Peyer's patch (tissue), 4 donors: ENCODE measurements at regions not wholly inside any gene's neighbourhood (a gene's known extent, or its start where the extent isn't known, plus 50 kb on each side); places are given as distances from the start of the nearest gene placed in this dataset.

Source experiments
- DNase-seq, 3 donors: peaks; one replicate each; pipeline ENCODE4 v3.0.0-alpha.2; 2017 to 2019
- H3K27ac ChIP-seq, 4 donors: fragments of 200-600 bp; sonication (generic); one replicate each; pipeline ENCODE4 v1.5.1; 2016 to 2019
- H3K27me3 ChIP-seq, 2 donors: fragments of 200-600 bp; sonication (generic); one replicate each; pipeline ENCODE4 v1.5.1; 2019
- H3K36me3 ChIP-seq, 3 donors: fragments of 200-600 bp; sonication (generic); one replicate each; pipeline ENCODE4 v1.5.1; 2016 to 2019
- H3K4me1 ChIP-seq, 4 donors: fragments of 200-600 bp; sonication (generic); one replicate each; pipeline ENCODE4 v1.5.1; 2016 to 2019
- H3K4me3 ChIP-seq, 4 donors: fragments of 200-600 bp; sonication (generic); 1 replicate in 3 of 4; 2 replicates in 1 of 4; pipeline ENCODE4 v1.5.1; 2016 to 2019; ENCODE audit warnings: mild to moderate bottlenecking in 1 of 4
- H3K9me3 ChIP-seq, 4 donors: fragments of 200-600 bp; sonication (generic); one replicate each; pipeline ENCODE4 v1.5.1; 2016 to 2019; ENCODE audit warnings: mild to moderate bottlenecking in 1 of 4
- POLR2A ChIP-seq, 2 donors: fragments of 450-650 bp; IDR thresholded peaks; one replicate each; pipeline ENCODE4 v1.5.1; 2017; ENCODE audit warnings: antibody characterized with exemption in 2 of 2, mild to moderate bottlenecking in 2 of 2, moderate library complexity in 2 of 2
- TF ChIP-seq, protein P1 (sequence below), 6 experiments: fragments of 450-650 bp in 4 of 6; fragments of 200-600 bp in 2 of 6; sonication (generic) in 1 of 6; IDR thresholded peaks; one replicate each; pipeline ENCODE4 v1.5.1; 2017 to 2019; ENCODE audit warnings: antibody characterized with exemption in 6 of 6, mild to moderate bottlenecking in 3 of 6, moderate library complexity in 1 of 6

DNA sequence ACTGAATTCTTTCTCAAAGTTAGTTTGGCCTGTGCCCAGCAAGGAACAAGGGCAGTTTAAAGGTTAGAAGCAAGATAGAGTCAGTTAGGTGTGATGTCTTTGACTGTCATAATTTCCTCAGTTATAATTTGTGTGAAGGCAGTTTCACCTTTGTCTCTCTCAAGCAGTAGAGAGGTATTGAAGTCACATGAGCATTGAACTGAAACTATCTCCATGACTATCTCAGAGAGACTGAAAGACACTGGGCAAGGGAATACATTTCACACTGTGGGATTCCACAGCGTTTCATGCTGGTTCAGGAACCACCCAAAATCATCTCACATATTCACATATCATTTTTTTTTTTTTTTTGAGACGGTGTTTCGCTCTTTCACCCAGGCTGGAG lies 366.1 kb downstream of the PREX1 start:
- H3K36me3 ChIP-seq: no peaks in the 10 kb centered on the region
- H3K4me1 ChIP-seq: no peaks in the 10 kb centered on the region
- H3K27me3 ChIP-seq: no peaks in the 10 kb centered on the region
- DNase-seq: no peak
- no peak overlapping the region for H3K27ac ChIP-seq
- TF ChIP-seq, protein P1, sequence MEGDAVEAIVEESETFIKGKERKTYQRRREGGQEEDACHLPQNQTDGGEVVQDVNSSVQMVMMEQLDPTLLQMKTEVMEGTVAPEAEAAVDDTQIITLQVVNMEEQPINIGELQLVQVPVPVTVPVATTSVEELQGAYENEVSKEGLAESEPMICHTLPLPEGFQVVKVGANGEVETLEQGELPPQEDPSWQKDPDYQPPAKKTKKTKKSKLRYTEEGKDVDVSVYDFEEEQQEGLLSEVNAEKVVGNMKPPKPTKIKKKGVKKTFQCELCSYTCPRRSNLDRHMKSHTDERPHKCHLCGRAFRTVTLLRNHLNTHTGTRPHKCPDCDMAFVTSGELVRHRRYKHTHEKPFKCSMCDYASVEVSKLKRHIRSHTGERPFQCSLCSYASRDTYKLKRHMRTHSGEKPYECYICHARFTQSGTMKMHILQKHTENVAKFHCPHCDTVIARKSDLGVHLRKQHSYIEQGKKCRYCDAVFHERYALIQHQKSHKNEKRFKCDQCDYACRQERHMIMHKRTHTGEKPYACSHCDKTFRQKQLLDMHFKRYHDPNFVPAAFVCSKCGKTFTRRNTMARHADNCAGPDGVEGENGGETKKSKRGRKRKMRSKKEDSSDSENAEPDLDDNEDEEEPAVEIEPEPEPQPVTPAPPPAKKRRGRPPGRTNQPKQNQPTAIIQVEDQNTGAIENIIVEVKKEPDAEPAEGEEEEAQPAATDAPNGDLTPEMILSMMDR (IDR thresholded peaks at IDR 0.05): no peak
- TF ChIP-seq POLR2A (IDR thresholded peaks at IDR 0.05): no peak
- H3K4me3 ChIP-seq: no peak overlapping the region
- no peaks in the 10 kb centered on the region for H3K9me3 ChIP-seq

DNA sequence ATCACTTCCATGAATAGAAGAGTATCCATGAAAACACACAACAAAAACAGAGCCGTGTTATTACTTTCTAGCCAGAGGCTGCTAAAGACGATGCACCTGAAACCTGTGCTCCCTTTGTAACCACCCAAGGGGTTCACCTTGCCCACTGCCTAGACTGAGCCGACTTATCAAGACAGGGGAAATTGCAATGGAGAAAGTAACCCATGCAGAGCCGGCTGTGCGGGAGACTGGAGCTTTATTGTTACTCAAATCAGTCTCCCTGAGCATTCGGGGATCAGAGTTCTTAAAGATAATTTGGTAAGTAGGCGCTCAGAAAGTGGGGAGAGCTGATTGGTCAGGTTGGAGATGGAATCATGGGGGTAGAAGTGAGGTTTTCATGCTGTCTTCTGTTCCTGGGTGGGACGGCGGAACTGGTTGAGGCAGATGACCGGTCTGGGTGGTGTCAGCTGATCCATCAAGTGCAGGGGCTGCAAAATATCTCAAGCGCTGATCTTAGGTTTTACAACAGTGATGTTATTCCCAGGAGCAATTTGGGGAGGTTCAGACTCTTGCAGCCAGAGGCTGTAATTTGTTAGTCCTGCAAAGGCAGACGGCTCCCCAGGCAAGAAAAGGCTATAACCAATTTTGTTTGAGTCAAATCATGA lies 366.6 kb downstream of the PREX1 start:
- H3K27ac ChIP-seq: no peak overlapping the region

DNA sequence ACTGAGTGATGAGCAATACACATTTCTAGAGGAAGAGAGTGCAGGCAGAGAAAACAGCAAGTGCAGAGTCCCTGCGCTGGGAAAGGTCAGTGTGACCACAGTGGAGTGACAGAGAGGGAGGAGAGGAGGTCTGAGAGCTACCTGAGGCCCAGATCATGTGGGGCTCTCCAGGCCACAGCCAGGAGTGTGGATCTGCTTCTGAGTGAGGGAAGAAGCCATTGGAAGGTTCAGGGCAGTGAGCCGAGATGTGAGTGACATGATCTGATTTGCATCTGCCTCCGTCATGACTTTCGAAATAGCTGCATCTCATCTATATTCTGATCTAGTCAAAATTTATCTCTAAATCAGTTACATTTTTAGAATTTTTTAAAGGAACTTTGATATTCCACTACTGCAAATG lies 367.1 kb downstream of the PREX1 start:
- no peaks in the 10 kb centered on the region for H3K36me3 ChIP-seq
- H3K9me3 ChIP-seq: no peaks in the 10 kb centered on the region
- no peaks in the 10 kb centered on the region for H3K27me3 ChIP-seq
- TF ChIP-seq, protein P1 (IDR thresholded peaks at IDR 0.05): no peak
- TF ChIP-seq POLR2A (IDR thresholded peaks at IDR 0.05): no peak
- no peak for DNase-seq
- H3K27ac ChIP-seq: no peak overlapping the region
- no peaks in the 10 kb centered on the region for H3K4me1 ChIP-seq
- H3K4me3 ChIP-seq: no peak overlapping the region

More for the DNA sequence above, 366.6 kb downstream of the PREX1 start:
- no peak overlapping the region for H3K4me3 ChIP-seq
- H3K36me3 ChIP-seq: no peaks in the 10 kb centered on the region
- no peaks in the 10 kb centered on the region for H3K9me3 ChIP-seq
- DNase-seq: no peak
- no peaks in the 10 kb centered on the region for H3K4me1 ChIP-seq
- TF ChIP-seq, protein P1 (IDR thresholded peaks at IDR 0.05): no peak
- TF ChIP-seq POLR2A (IDR thresholded peaks at IDR 0.05): no peak
- H3K27me3 ChIP-seq: no peaks in the 10 kb centered on the region

DNA sequence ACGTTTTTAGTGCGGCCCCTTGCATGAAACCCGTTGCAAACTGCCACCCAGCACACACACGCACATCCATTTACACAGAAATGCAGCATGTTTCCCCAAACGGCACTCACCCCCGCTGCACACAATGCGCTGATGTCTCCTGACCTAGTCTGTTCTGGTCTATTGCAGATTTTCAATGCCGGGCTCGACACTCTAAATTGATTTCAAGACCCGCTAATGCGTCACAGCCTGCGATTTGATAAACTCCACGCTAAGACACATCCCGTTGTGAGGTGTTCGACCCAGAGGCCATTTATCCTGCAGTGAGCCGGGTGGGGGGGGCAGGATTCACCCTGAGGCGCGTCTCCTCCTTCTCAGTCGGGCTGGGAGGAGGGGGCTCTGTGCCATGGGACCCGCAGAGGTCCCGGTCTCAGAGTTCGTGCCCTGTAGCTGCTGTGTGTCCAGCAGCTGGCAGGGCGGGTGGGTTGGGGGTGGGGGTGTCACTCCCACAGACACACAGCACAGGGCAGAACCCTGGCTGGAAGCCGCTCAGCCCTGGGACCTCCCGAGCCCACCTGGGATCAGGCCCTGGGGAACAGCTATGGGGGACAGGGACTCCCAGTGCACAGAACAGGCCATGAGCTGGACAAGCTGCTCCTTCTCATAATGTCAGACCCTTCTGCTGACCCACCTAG lies 367.9 kb downstream of the PREX1 start:
- H3K27ac ChIP-seq: no peak overlapping the region
- TF ChIP-seq POLR2A (IDR thresholded peaks at IDR 0.05): no peak
- TF ChIP-seq, protein P1 (IDR thresholded peaks at IDR 0.05): no peak
- no peak for DNase-seq
- H3K9me3 ChIP-seq: no peaks in the 10 kb centered on the region
- no peaks in the 10 kb centered on the region for H3K36me3 ChIP-seq
- no peaks in the 10 kb centered on the region for H3K4me1 ChIP-seq
- H3K4me3 ChIP-seq: no peak overlapping the region
- no peaks in the 10 kb centered on the region for H3K27me3 ChIP-seq

- no peak overlapping the region for H3K27ac ChIP-seq
- TF ChIP-seq, protein P1 (IDR thresholded peaks at IDR 0.05): no peak
- no peak for TF ChIP-seq POLR2A (IDR thresholded peaks at IDR 0.05)
- no peaks in the 10 kb centered on the region for H3K9me3 ChIP-seq
- no peaks in the 10 kb centered on the region for H3K4me1 ChIP-seq
- no peak overlapping the region for H3K4me3 ChIP-seq
- H3K36me3 ChIP-seq: no peaks in the 10 kb centered on the region
- DNase-seq: no peak
- H3K27me3 ChIP-seq: no peaks in the 10 kb centered on the region
These were observed 369.0 kb downstream of the PREX1 start for GRCh38 chr20:48458601-48459385.
